BE2C (cell line): ENCODE measurements at regions not wholly inside any gene's neighbourhood (a gene's known extent, or its start where the extent isn't known, plus 50 kb on each side); places are given as distances from the start of the nearest gene placed in this dataset.

Source experiments
- DNase-seq: peaks from one replicate; pipeline ENCODE4 v3.0.0-alpha.2; 2020
- H3K27me3 ChIP-seq: fragments of 250-450 bp; sonication (Bioruptor Pico); 2 replicates; pipeline ENCODE4 v1.5.1; 2020; ENCODE audit warnings: mild to moderate bottlenecking
- H3K36me3 ChIP-seq: fragments of 250-450 bp; sonication (Bioruptor Pico); 2 replicates; pipeline ENCODE4 v1.5.1; 2020; ENCODE audit warnings: mild to moderate bottlenecking
- H3K4me1 ChIP-seq: fragments of 250-450 bp; sonication (Bioruptor Pico); 2 replicates; pipeline ENCODE4 v1.5.1; 2020
- H3K4me3 ChIP-seq: 2 replicates; pipeline ENCODE4 v1.5.1; 2011; ENCODE audit warnings: low read depth, low read length
- H3K9me3 ChIP-seq: fragments of 250-450 bp; sonication (Bioruptor Pico); 2 replicates; pipeline ENCODE4 v1.5.1; 2020
- CTCF ChIP-seq: IDR thresholded peaks from 2 replicates; pipeline ENCODE4 v1.5.1; 2012; ENCODE audit warnings: mild to moderate bottlenecking, low read depth, low read length

GRCh38 chr5:172530406-172530805 is 76.1 kb upstream of the SH3PXD2B start:
- Histone ChIP-seq H3K9me3 (no peaks in the 10 kb centered on the region), H3K4me3 (no peak overlapping the region), H3K4me1 (no peaks in the 10 kb centered on the region), H3K36me3 (no peaks in the 10 kb centered on the region), H3K27me3 (no peaks in the 10 kb centered on the region)
- no peak for TF ChIP-seq CTCF
- no peak for DNase-seq

DNA sequence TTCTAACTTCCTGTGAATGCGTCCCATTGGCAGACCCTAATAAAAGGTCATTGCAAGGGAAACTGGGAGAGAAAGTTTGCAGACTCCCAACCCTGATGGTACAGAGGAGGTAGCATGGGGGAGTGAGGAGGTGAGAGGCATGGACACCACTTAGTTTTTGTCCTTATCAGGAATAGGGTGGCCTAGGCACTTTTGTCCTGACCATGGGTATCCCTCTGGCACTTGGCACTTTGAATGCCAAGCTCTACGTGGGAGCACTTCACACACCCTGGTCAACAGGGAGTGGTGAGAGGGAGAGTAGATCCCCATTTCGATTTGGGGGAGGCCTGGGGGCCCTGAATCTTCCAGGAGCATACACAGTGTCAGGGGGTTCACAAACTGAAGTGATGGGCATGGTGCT is 75.6 kb upstream of the SH3PXD2B start:
- Histone ChIP-seq H3K4me1 (no peaks in the 10 kb centered on the region), H3K9me3 (no peaks in the 10 kb centered on the region), H3K27me3 (no peaks in the 10 kb centered on the region), H3K4me3 (no peak overlapping the region), H3K36me3 (no peaks in the 10 kb centered on the region)
- no peak for DNase-seq
- TF ChIP-seq CTCF = no peak

GRCh38 chr5:172528440-172528839 is 74.1 kb upstream of the SH3PXD2B start:
- H3K27me3 ChIP-seq = no peaks in the 10 kb centered on the region
- no peak overlapping the region for H3K4me3 ChIP-seq
- H3K36me3 ChIP-seq = no peaks in the 10 kb centered on the region
- no peaks in the 10 kb centered on the region for H3K9me3 ChIP-seq
- no peak for TF ChIP-seq CTCF
- no peak for DNase-seq
- no peaks in the 10 kb centered on the region for H3K4me1 ChIP-seq

DNA sequence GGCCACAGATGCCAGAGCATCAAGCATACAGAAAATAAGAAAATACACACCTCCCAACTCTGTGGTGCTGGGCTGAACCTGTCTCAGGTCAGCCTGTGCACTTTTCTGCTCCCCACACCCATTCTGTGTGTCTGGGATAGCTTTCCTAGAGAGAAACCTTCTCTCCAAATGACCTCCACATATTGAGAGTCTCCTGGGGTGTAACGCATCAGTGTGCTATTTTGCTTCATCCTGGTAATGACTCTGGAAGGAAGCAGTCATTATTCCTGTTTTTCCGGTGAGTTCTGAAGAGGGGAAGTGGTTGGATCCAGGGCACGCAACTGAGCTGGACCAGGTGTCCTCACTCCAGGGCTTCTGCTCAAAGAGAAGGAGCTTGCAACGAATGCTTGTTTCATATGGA is 73.2 kb upstream of the SH3PXD2B start:
- H3K4me3 ChIP-seq = no peak overlapping the region
- DNase-seq = no peak
- no peak for TF ChIP-seq CTCF
- H3K36me3 ChIP-seq = no peaks in the 10 kb centered on the region
- no peaks in the 10 kb centered on the region for H3K4me1 ChIP-seq
- H3K9me3 ChIP-seq = no peaks in the 10 kb centered on the region
- no peaks in the 10 kb centered on the region for H3K27me3 ChIP-seq

DNA sequence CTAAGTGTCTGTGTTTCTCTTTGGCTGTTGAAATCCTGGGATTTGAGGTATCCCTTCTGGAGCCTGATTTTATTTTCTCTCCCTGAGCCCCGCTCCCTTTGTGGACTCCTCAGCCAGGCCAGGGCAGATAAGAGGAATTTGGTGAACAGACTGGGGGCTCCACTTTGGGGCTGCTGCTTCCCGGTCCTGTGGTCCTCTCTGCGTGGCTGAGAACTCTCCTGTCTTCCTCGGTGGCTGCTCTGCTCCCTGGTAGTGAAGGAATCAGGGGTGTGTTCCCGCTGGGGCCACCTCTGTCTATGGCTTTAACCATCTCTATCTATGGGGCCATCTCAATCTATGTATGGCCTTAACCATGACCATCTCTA is 71.7 kb upstream of the SH3PXD2B start:
- Histone ChIP-seq H3K9me3 (no peaks in the 10 kb centered on the region; the same call in 1 of the 2 replicates), H3K4me1 (no peaks in the 10 kb centered on the region), H3K27me3 (no peaks in the 10 kb centered on the region), H3K36me3 (no peaks in the 10 kb centered on the region), H3K4me3 (no peak overlapping the region)
- no peak for TF ChIP-seq CTCF
- DNase-seq = no peak

DNA sequence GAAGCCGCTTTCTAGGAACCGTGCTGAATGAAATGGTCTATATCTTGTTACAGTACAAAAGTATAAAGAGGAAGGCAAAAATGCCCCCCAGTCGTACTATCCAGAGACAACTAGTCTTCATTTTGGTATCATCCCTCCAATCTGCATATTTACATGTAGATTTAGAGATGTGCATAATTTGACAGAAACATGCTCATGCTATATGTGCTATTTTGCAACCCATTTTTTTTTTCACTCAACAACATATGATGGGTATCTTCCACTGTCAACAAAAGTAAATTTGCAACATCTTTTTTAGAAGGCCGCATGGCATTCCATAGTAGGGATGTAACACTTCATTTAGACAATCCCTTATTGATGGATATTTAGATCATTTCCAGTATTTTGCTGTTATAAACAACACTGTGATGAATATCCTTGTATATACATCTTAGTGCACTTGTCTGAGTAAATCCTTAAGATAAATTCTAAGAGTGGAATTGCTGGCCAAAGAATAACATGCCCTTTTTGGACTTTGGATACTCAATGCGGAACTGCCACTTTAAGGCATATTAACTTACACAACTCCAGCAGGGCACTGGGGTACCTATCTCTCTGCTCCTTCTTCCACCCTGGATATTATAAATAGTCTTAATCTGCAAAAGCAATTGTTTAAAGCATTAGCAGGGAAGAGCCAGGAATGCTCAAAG is 71.1 kb upstream of the SH3PXD2B start:
- H3K36me3 ChIP-seq = no peaks in the 10 kb centered on the region
- no peak for TF ChIP-seq CTCF
- H3K27me3 ChIP-seq = no peaks in the 10 kb centered on the region
- H3K4me3 ChIP-seq = no peak overlapping the region
- no peak for DNase-seq
- no peaks in the 10 kb centered on the region for H3K4me1 ChIP-seq
- H3K9me3 ChIP-seq = peaks cover under 1% of the 10 kb centered on the region; the same call in 1 of the 2 replicates
